SK-N-MC (cell line): ENCODE measurements at regions not wholly inside any gene's neighbourhood (a gene's known extent, or its start where the extent isn't known, plus 50 kb on each side); places are given as distances from the start of the nearest gene placed in this dataset.

ENCODE experiments used
- EZH2 ChIP-seq: fragments of 200-600 bp; sonication (generic); IDR thresholded peaks from one replicate; pipeline ENCODE4 v1.6.1; 2017; ENCODE audit warnings: antibody characterized with exemption
- POLR2AphosphoS5 ChIP-seq: IDR thresholded peaks from 2 replicates; pipeline ENCODE4 v1.6.1; 2012; ENCODE audit warnings: mild to moderate bottlenecking, low read depth, low read length, borderline replicate concordance

DNA sequence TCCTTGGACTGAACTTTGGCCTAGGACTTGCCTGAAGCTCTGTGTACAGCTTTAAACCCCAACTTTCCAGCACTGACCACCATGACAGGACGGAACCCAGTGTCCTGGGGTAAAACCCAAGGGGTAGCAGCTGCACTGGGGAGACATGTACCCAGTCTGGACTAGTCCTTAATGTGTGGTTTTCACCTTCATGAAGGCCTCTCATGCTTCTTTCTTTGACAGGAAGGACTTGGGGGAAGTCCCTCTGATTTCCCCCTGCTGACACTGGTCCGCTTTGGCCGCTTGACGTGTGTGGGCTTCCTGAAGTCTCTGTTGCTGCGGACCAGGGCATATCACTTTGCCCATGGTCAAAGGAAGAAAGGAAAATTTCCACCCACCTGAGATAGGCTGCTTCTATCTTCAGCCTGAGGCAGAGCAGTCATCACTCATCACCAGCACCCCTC lies 66.3 kb upstream of the PRDX6 start:
- TF ChIP-seq POLR2AphosphoS5 (no peak), EZH2 (no peak)
